IMR-90 (cell line): ENCODE measurements at regions not wholly inside any gene's neighbourhood (a gene's known extent, or its start where the extent isn't known, plus 50 kb on each side); places are given as distances from the start of the nearest gene placed in this dataset.

Experiments
- ATAC-seq: fragments of 200-7000 bp; cut with Tn5 transposase; 2 replicates; pipeline ENCODE4 v1.9.1; 2020; ENCODE audit warnings: low read depth, mild to moderate bottlenecking, moderate library complexity
- BruUV-seq: library from RNA; stranded (reverse); fragments of 400-500 nt; replicated peaks from 2 replicates; lab custom pipeline; 2021; lab: Mats Ljungman, UMichigan
- CTCF ChIA-PET: fragments of 300-600 bp; formaldehyde crosslinking; extraction: SDS; loops from one replicate; lab custom pipeline; 2021; ENCODE audit warnings: antibody characterized with exemption; lab: Yijun Ruan, JAX
- POLR2A ChIA-PET: fragments of 300-600 bp; sonication (Branson Sonifier 250); formaldehyde crosslinking; loops from one replicate; lab custom pipeline; 2022; ENCODE audit warnings: antibody characterized with exemption; ENCODE audit not compliant: unreplicated experiment; lab: Charles Lee
- DNase-seq: peaks from one replicate; pipeline ENCODE4 v3.0.0; 2013
- H2AFZ ChIP-seq: replicated peaks from 2 replicates; pipeline ENCODE3; 2013; ENCODE audit warnings: low read length, mild to moderate bottlenecking; ENCODE audit not compliant: poor library complexity
- H2AK5ac ChIP-seq: 2 replicates; pipeline ENCODE4 v1.6.1; 2013; ENCODE audit warnings: low read depth, low read length, inconsistent platforms
- H2AK9ac ChIP-seq: replicated peaks from 2 replicates; pipeline ENCODE3; 2013; ENCODE audit warnings: mild to moderate bottlenecking, low read depth, low read length, moderate library complexity; ENCODE audit not compliant: poor library complexity
- H2BK120ac ChIP-seq: 2 replicates; pipeline ENCODE4 v1.6.1; 2013; ENCODE audit warnings: low read depth, low read length, inconsistent platforms
- H2BK15ac ChIP-seq: 3 replicates; pipeline ENCODE4 v1.6.1; 2013; ENCODE audit warnings: low read depth, low read length, inconsistent platforms
- H2BK20ac ChIP-seq: 2 replicates; pipeline ENCODE4 v1.6.1; 2013; ENCODE audit warnings: low read depth, mild to moderate bottlenecking, inconsistent platforms, low read length, moderate library complexity
- H2BK5ac ChIP-seq: 2 replicates; pipeline ENCODE4 v1.6.1; 2013; ENCODE audit warnings: mild to moderate bottlenecking, low read depth, low read length, inconsistent platforms; ENCODE audit not compliant: poor library complexity, severe bottlenecking
- H3K14ac ChIP-seq: replicated peaks from 2 replicates; pipeline ENCODE4 v1.6.1; 2013; ENCODE audit warnings: low read depth, low read length, inconsistent platforms
- H3K18ac ChIP-seq: 2 replicates; pipeline ENCODE4 v1.6.1; 2013; ENCODE audit warnings: low read depth, low read length, control low read depth
- H3K23ac ChIP-seq: 2 replicates; pipeline ENCODE4 v1.6.1; 2013; ENCODE audit warnings: low read depth, low read length, inconsistent platforms
- H3K27ac ChIP-seq: 2 replicates; pipeline ENCODE4 v1.5.1; 2013; ENCODE audit warnings: mild to moderate bottlenecking, control low read depth, low read length; ENCODE audit not compliant: insufficient read depth
- H3K27me3 ChIP-seq: 2 replicates; pipeline ENCODE4 v1.6.1; 2013; ENCODE audit warnings: low read length; ENCODE audit not compliant: control insufficient read depth, insufficient read depth
- H3K36me3 ChIP-seq: 2 replicates; pipeline ENCODE4 v1.6.1; 2013; ENCODE audit warnings: low read length, mixed read lengths; ENCODE audit not compliant: control insufficient read depth, insufficient read depth
- H3K4ac ChIP-seq: 2 replicates; pipeline ENCODE4 v1.6.1; 2013; ENCODE audit warnings: low read depth, low read length, inconsistent platforms
- H3K4me1 ChIP-seq: 2 replicates; pipeline ENCODE4 v1.6.1; 2013; ENCODE audit warnings: low read length, mixed read lengths; ENCODE audit not compliant: control insufficient read depth, insufficient read depth
- H3K4me2 ChIP-seq: 2 replicates; pipeline ENCODE4 v1.6.1; 2013; ENCODE audit warnings: low read depth, mild to moderate bottlenecking, control low read depth, low read length, moderate library complexity
- H3K4me3 ChIP-seq: 2 replicates; pipeline ENCODE4 v1.5.1; 2013; ENCODE audit warnings: low read depth, mild to moderate bottlenecking, control low read depth, low read length, moderate library complexity; ENCODE audit not compliant: insufficient read depth
- H3K56ac ChIP-seq: 2 replicates; pipeline ENCODE4 v1.6.1; 2013; ENCODE audit warnings: low read length, inconsistent platforms; ENCODE audit not compliant: insufficient read depth; ENCODE audit errors: extremely low read depth
- H3K79me1 ChIP-seq, 2 experiments: 2 replicates each; pipeline ENCODE4 v1.6.1; 2013; ENCODE audit warnings: low read length in 2 of 2, inconsistent platforms in 1 of 2, low read depth in 1 of 2
- H3K9ac ChIP-seq: 2 replicates; pipeline ENCODE4 v1.6.1; 2013; ENCODE audit warnings: low read depth, low read length, control low read depth
- H3K9me1 ChIP-seq: 2 replicates; pipeline ENCODE4 v1.6.1; 2013; ENCODE audit warnings: low read length, inconsistent platforms; ENCODE audit not compliant: insufficient read depth
- H3K9me3 ChIP-seq: 2 replicates; pipeline ENCODE4 v1.6.1; 2013; ENCODE audit warnings: low read length; ENCODE audit not compliant: control insufficient read depth, insufficient read depth
- H4K20me1 ChIP-seq: 2 replicates; pipeline ENCODE4 v1.6.1; 2013; ENCODE audit warnings: low read length, inconsistent platforms; ENCODE audit not compliant: insufficient read depth
- H4K5ac ChIP-seq: 2 replicates; pipeline ENCODE4 v1.6.1; 2013; ENCODE audit warnings: mild to moderate bottlenecking, low read depth, low read length, control low read depth
- H4K8ac ChIP-seq, 2 experiments: 2 replicates each; pipeline ENCODE4 v1.6.1; 2013; ENCODE audit warnings: low read depth in 2 of 2, low read length in 2 of 2, control low read depth in 1 of 2, inconsistent platforms in 1 of 2
- H4K91ac ChIP-seq: 2 replicates; pipeline ENCODE4 v1.6.1; 2013; ENCODE audit warnings: low read depth, low read length, inconsistent platforms; ENCODE audit not compliant: insufficient read depth
- BHLHE40 ChIP-seq: fragments of 150-350 bp; IDR thresholded peaks from 2 replicates; pipeline ENCODE4 v1.6.1; 2016; ENCODE audit warnings: mild to moderate bottlenecking, low read depth, low read length
- CEBPB ChIP-seq: IDR thresholded peaks from 2 replicates; pipeline ENCODE4 v1.6.1; 2012; ENCODE audit warnings: low read depth, low read length, improper control_type of control experiment
- CHD1 ChIP-seq: IDR thresholded peaks from 2 replicates; pipeline ENCODE4 v1.6.1; 2012; ENCODE audit warnings: low read depth, low read length, improper control_type of control experiment
- FOS ChIP-seq: fragments of 150-350 bp; IDR thresholded peaks from 2 replicates; pipeline ENCODE4 v1.6.1; 2016; ENCODE audit warnings: low read depth, low read length
- MAFK ChIP-seq: IDR thresholded peaks from 2 replicates; pipeline ENCODE4 v1.6.1; 2012; ENCODE audit warnings: low read depth, low read length, improper control_type of control experiment
- MAZ ChIP-seq: IDR thresholded peaks from 2 replicates; pipeline ENCODE4 v1.6.1; 2012; ENCODE audit warnings: low read depth, mild to moderate bottlenecking, low read length, improper control_type of control experiment, moderate library complexity, borderline replicate concordance
- MXI1 ChIP-seq: IDR thresholded peaks from 2 replicates; pipeline ENCODE4 v1.6.1; 2012; ENCODE audit warnings: low read depth, mild to moderate bottlenecking, low read length, moderate library complexity, borderline replicate concordance
- NFE2L2 ChIP-seq: fragments of 150-350 bp; IDR thresholded peaks from 2 replicates; pipeline ENCODE4 v1.6.1; 2016; ENCODE audit warnings: low read depth, mild to moderate bottlenecking, low read length
- POLR2A ChIP-seq: IDR thresholded peaks from 2 replicates; pipeline ENCODE4 v1.6.1; 2012; ENCODE audit warnings: mild to moderate bottlenecking, low read depth, low read length
- RAD21 ChIP-seq: IDR thresholded peaks from 2 replicates; pipeline ENCODE4 v1.6.1; 2012; ENCODE audit warnings: low read length, improper control_type of control experiment
- RCOR1 ChIP-seq: IDR thresholded peaks from 2 replicates; pipeline ENCODE4 v1.6.1; 2012; ENCODE audit warnings: mild to moderate bottlenecking, low read length, improper control_type of control experiment; ENCODE audit not compliant: insufficient replicate concordance
- RFX5 ChIP-seq: IDR thresholded peaks from 2 replicates; pipeline ENCODE4 v1.8.0; 2012; ENCODE audit warnings: low read depth, mild to moderate bottlenecking, low read length, moderate library complexity
- SMC3 ChIP-seq: fragments of 150-350 bp; IDR thresholded peaks from 2 replicates; pipeline ENCODE4 v1.6.1; 2016; ENCODE audit warnings: low read depth, mild to moderate bottlenecking, antibody characterized with exemption, low read length, moderate library complexity
- WGBS, 2 experiments: methylation state at CpG; one replicate each; pipeline versions ENCODE4 v1.1.5 to v1.1.7; 2013; ENCODE audit warnings: missing lambda C conversion rate in 2 of 2; ENCODE audit not compliant: insufficient read length in 1 of 2; ENCODE audit errors: extremely low coverage in 2 of 2; 5-methylcytosine and 5-hydroxymethylcytosine counted together
- dilution Hi-C: fragments of 300-500 bp; cut with HindIII; formaldehyde crosslinking; loops from one replicate; pipeline ENCODE4 v1.14.3; 2018; ENCODE audit warnings: low sequenced_read_pairs; ENCODE audit not compliant: unreplicated experiment
- in situ Hi-C: fragments of 300-500 bp; cut with MboI; formaldehyde crosslinking; loops from 3 replicates; pipeline ENCODE4 v1.14.3; 2019; ENCODE audit warnings: low sequenced_read_pairs, inconsistent platforms, mixed read lengths
- intact Hi-C: fragments of 100-400 bp; cut with micrococcal nuclease; formaldehyde crosslinking; loops from 2 replicates; pipeline ENCODE4 v1.10.0; 2022
- TF ChIP-seq, protein P1 (sequence below): fragments of 150-350 bp; IDR thresholded peaks from 2 replicates; pipeline ENCODE4 v1.6.1; 2016; ENCODE audit warnings: low read depth, mild to moderate bottlenecking, low read length, moderate library complexity, borderline replicate concordance
- TF ChIP-seq, protein P2 (sequence below): conservative IDR thresholded peaks from 2 replicates; pipeline ENCODE4 v1.5.1; 2012; ENCODE audit warnings: mild to moderate bottlenecking, low read depth, low read length, improper control_type of control experiment
- TF ChIP-seq, protein P3 (sequence below): fragments of 150-350 bp; IDR thresholded peaks from 2 replicates; pipeline ENCODE4 v1.6.1; 2017; ENCODE audit warnings: mild to moderate bottlenecking, antibody characterized with exemption, low read length, low read depth

DNA sequence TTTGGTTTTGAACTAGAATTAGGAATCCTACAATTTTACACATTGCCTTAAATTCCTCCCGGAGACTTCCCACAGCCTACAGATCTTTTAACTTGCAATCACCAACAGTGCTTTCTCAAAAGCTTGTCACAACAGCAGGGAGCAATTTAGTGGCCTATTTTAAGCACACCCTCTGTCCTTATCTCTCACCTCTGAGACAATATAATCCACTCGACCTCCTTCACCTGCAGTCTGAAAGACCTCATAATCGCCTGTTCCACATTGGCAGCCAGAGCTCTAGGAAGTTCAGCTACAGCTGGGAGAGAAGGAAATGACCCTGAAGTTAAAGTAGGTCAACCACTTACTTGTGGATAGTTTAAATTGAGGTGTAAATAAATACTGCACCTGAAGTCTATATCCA is 249.7 kb upstream of the DLGAP1 start:
- no peak overlapping the region for H2AK5ac ChIP-seq
- ChIA-PET POLR2A (no interaction called here), CTCF (no interaction called here)
- H4K8ac ChIP-seq: no peak overlapping the region
- no TSS peak for BruUV-seq
- H4K5ac ChIP-seq: no peak overlapping the region
- 0 out of 2 replicates have a peak, but pooled peaks cover 5% of the 10 kb centered on the region for H3K9me3 ChIP-seq
- no peaks in the 10 kb centered on the region for H3K4me1 ChIP-seq
- no peaks in the 10 kb centered on the region for H3K27me3 ChIP-seq
- H3K18ac ChIP-seq: no peak overlapping the region
- no peak overlapping the region for H3K23ac ChIP-seq
- ATAC-seq: no peak
- TF ChIP-seq, protein P1, sequence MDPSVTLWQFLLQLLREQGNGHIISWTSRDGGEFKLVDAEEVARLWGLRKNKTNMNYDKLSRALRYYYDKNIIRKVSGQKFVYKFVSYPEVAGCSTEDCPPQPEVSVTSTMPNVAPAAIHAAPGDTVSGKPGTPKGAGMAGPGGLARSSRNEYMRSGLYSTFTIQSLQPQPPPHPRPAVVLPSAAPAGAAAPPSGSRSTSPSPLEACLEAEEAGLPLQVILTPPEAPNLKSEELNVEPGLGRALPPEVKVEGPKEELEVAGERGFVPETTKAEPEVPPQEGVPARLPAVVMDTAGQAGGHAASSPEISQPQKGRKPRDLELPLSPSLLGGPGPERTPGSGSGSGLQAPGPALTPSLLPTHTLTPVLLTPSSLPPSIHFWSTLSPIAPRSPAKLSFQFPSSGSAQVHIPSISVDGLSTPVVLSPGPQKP: no peak
- TF ChIP-seq RCOR1 (no peak), BHLHE40 (no peak), MAFK (no peak), MXI1 (no peak), MAZ (no peak), FOS (no peak), POLR2A (no peak), RAD21 (no peak), NFE2L2 (no peak), CEBPB (no peak), SMC3 (no peak), RFX5 (no peak), CHD1 (no peak)
- TF ChIP-seq, protein P2, sequence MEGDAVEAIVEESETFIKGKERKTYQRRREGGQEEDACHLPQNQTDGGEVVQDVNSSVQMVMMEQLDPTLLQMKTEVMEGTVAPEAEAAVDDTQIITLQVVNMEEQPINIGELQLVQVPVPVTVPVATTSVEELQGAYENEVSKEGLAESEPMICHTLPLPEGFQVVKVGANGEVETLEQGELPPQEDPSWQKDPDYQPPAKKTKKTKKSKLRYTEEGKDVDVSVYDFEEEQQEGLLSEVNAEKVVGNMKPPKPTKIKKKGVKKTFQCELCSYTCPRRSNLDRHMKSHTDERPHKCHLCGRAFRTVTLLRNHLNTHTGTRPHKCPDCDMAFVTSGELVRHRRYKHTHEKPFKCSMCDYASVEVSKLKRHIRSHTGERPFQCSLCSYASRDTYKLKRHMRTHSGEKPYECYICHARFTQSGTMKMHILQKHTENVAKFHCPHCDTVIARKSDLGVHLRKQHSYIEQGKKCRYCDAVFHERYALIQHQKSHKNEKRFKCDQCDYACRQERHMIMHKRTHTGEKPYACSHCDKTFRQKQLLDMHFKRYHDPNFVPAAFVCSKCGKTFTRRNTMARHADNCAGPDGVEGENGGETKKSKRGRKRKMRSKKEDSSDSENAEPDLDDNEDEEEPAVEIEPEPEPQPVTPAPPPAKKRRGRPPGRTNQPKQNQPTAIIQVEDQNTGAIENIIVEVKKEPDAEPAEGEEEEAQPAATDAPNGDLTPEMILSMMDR: no peak
- TF ChIP-seq, protein P3, sequence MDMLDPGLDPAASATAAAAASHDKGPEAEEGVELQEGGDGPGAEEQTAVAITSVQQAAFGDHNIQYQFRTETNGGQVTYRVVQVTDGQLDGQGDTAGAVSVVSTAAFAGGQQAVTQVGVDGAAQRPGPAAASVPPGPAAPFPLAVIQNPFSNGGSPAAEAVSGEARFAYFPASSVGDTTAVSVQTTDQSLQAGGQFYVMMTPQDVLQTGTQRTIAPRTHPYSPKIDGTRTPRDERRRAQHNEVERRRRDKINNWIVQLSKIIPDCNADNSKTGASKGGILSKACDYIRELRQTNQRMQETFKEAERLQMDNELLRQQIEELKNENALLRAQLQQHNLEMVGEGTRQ: no peak
- dilution Hi-C loops: no loop called here
- in situ Hi-C loops: no loop called here
- H2BK120ac ChIP-seq: no peak overlapping the region
- no peaks in the 10 kb centered on the region for H3K79me1 ChIP-seq
- H3K4me2 ChIP-seq: no peak overlapping the region
- H3K27ac ChIP-seq: no peak overlapping the region
- intact Hi-C loops: no loop called here
- no peak overlapping the region for H4K91ac ChIP-seq
- no peak overlapping the region for H3K14ac ChIP-seq
- H2BK20ac ChIP-seq: no peak overlapping the region
- WGBS, 2 experiments: 20% methylated on average over 1 of the region's 3 CpGs; no CpG with 5 or more reads in 1 of the 2 experiments
- no peak overlapping the region for H3K4ac ChIP-seq
- H2BK15ac ChIP-seq: no peak overlapping the region
- H4K20me1 ChIP-seq: no peaks in the 10 kb centered on the region
- H2BK5ac ChIP-seq: no peak overlapping the region
- no peaks in the 10 kb centered on the region for H3K36me3 ChIP-seq
- no peak overlapping the region for H2AK9ac ChIP-seq
- H3K9me1 ChIP-seq: no peaks in the 10 kb centered on the region
- no peak overlapping the region for H3K4me3 ChIP-seq
- no peak overlapping the region for H3K9ac ChIP-seq
- H2AFZ ChIP-seq: no peak overlapping the region
- DNase-seq: no peak
- H3K56ac ChIP-seq: no peak overlapping the region
